Osteoblast (primary cell): ENCODE measurements at regions not wholly inside any gene's neighbourhood (a gene's known extent, or its start where the extent isn't known, plus 50 kb on each side); places are given as distances from the start of the nearest gene placed in this dataset.
"Not testable (repeated sequence)": the region's sequence is repeated elsewhere in the genome, so short reads cannot be mapped to it uniquely, and the experiment has no call there.

ENCODE experiments used
- DNase-seq: peaks from one replicate; pipeline ENCODE4 v3.0.0; 2011; ENCODE audit warnings: low spot score, mixed read lengths; ENCODE audit not compliant: insufficient read length; ENCODE audit errors: missing footprints
- H2AFZ ChIP-seq: 2 replicates; pipeline ENCODE4 v1.6.0; 2011; ENCODE audit warnings: mild to moderate bottlenecking, low read length
- H3K27ac ChIP-seq: 2 replicates; pipeline ENCODE4 v1.5.1; 2011; ENCODE audit warnings: mild to moderate bottlenecking, low read depth, low read length, moderate library complexity
- H3K27me3 ChIP-seq: 2 replicates; pipeline ENCODE4 v1.6.0; 2012; ENCODE audit warnings: mild to moderate bottlenecking, control low read depth, inconsistent platforms, low read length, moderate library complexity; ENCODE audit not compliant: insufficient read depth
- H3K36me3 ChIP-seq: 2 replicates; pipeline ENCODE4 v1.5.1; 2011; ENCODE audit warnings: mild to moderate bottlenecking, low read length, control low read depth, moderate library complexity; ENCODE audit not compliant: insufficient read depth
- H3K4me1 ChIP-seq: 2 replicates; pipeline ENCODE4 v1.5.1; 2011; ENCODE audit warnings: mild to moderate bottlenecking, low read length, control low read depth, moderate library complexity; ENCODE audit not compliant: insufficient read depth
- H3K4me2 ChIP-seq: 2 replicates; pipeline ENCODE4 v1.6.0; 2011; ENCODE audit warnings: mild to moderate bottlenecking, low read length; ENCODE audit not compliant: insufficient read depth
- H3K4me3 ChIP-seq: fragments of 200-600 bp; sonication (generic); 3 replicates; pipeline ENCODE4 v1.5.1; 2012; ENCODE audit warnings: mild to moderate bottlenecking, low read length, inconsistent platforms; ENCODE audit not compliant: insufficient read depth
- H3K79me2 ChIP-seq: 2 replicates; pipeline ENCODE4 v1.6.0; 2012; ENCODE audit warnings: mild to moderate bottlenecking, low read length, control low read depth, inconsistent platforms; ENCODE audit not compliant: insufficient read depth
- H3K9me3 ChIP-seq: 2 replicates; pipeline ENCODE4 v1.5.1; 2011; ENCODE audit warnings: low read depth, low read length, control low read depth
- H4K20me1 ChIP-seq: 2 replicates; pipeline ENCODE4 v1.6.0; 2012; ENCODE audit warnings: mild to moderate bottlenecking, low read length, control low read depth; ENCODE audit not compliant: insufficient read depth

- H3K4me2 ChIP-seq, H3K27ac ChIP-seq, H4K20me1 ChIP-seq, H3K27me3 ChIP-seq, DNase-seq, H3K79me2 ChIP-seq, H3K9me3 ChIP-seq, H3K36me3 ChIP-seq, H2AFZ ChIP-seq, H3K4me3 ChIP-seq, H3K4me1 ChIP-seq: not testable (repeated sequence)
Observed at GRCh38 chr1:149657750-149658149, 74.1 kb downstream of the PPIAL4C start.

- H3K4me1 ChIP-seq, H2AFZ ChIP-seq, H3K4me2 ChIP-seq, H3K36me3 ChIP-seq, H3K27ac ChIP-seq, H3K79me2 ChIP-seq, H4K20me1 ChIP-seq, H3K4me3 ChIP-seq, H3K9me3 ChIP-seq, H3K27me3 ChIP-seq, DNase-seq: not testable (repeated sequence)
Observed at GRCh38 chr1:149658175-149658574, 74.5 kb downstream of the PPIAL4C start.

DNA sequence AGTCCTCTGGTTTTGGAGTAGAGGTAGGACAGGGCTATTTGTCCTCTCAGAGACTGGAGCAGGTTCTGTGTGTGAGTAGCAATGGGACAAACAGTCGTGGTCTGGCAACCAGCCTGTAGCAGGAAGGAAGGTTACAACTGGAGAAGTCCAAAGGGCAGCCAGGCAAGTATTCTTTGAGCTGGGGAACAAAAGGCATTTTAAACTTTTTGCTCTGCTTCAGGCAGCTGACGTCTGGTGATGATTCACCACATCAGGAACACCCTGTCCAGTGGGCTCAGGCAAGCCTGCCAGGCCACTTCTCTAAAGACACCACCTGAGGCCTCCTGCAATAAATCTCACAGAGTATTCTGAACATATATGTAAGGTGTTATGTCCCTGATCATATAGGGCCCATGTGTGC, 81.0 kb downstream of the PPIAL4C start:
- not testable (repeated sequence) for H3K4me3 ChIP-seq, DNase-seq, H3K27me3 ChIP-seq, H3K79me2 ChIP-seq, H3K4me2 ChIP-seq, H3K9me3 ChIP-seq, H4K20me1 ChIP-seq, H3K4me1 ChIP-seq, H2AFZ ChIP-seq, H3K27ac ChIP-seq, H3K36me3 ChIP-seq

GRCh38 chr1:149665033-149665432, 81.4 kb downstream of the PPIAL4C start:
- H4K20me1 ChIP-seq = not testable (repeated sequence)

DNA sequence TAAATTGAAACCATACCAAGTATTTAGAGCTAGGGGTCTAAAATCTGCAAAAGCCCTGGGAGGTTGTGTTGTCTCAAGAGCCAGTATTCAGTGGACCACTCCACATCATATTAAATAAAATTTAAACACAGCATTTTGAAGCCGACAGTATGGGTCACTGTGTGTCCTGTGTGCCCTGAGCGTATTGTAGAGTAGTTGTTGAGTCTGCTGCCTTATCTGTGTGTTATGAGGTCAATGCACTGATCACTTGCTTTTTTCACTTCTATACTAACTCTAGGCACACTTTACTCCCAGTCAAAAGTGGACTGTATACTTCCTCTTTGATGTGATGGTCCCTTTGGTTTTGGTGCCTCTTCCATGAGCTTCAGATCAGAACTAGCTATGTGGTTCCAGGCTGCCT, 81.9 kb downstream of the PPIAL4C start:
- not testable (repeated sequence) for H3K4me1 ChIP-seq, H3K79me2 ChIP-seq, H4K20me1 ChIP-seq, H2AFZ ChIP-seq, H3K4me2 ChIP-seq, H3K27ac ChIP-seq, H3K36me3 ChIP-seq, H3K9me3 ChIP-seq, H3K4me3 ChIP-seq, H3K27me3 ChIP-seq, DNase-seq

More at GRCh38 chr1:149665033-149665432, 81.4 kb downstream of the PPIAL4C start:
- not testable (repeated sequence) for H3K36me3 ChIP-seq, H3K9me3 ChIP-seq, H3K4me3 ChIP-seq, DNase-seq, H3K27me3 ChIP-seq, H2AFZ ChIP-seq, H3K27ac ChIP-seq, H3K4me2 ChIP-seq, H3K4me1 ChIP-seq, H3K79me2 ChIP-seq

- H3K36me3 ChIP-seq, H4K20me1 ChIP-seq, H3K79me2 ChIP-seq, H3K9me3 ChIP-seq, H3K27ac ChIP-seq, H2AFZ ChIP-seq, H3K4me1 ChIP-seq, H3K27me3 ChIP-seq, DNase-seq, H3K4me2 ChIP-seq, H3K4me3 ChIP-seq: not testable (repeated sequence)
Observed at GRCh38 chr1:149673231-149673909, 89.7 kb downstream of the PPIAL4C start.

DNA sequence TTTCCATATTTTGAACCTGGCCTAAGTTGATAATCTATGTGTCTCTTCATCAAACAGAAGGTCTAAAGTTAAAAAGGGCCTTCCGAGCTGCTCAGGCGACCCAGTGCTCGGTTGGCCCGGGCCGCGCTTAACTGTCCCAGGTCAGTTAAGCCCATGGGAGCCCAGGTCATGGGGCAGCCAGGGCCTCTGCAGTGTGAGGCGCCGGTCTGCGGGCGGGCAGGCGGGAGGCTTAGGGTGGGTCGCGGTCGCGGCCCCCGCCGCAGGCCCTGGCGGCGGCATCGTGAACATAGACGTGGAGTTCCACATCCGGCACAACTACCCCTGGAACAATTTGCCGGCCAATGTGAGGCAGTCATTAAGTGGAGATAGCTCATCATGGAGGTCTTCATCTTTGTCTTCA, 91.3 kb downstream of the PPIAL4C start:
- DNase-seq, H3K4me1 ChIP-seq, H3K4me2 ChIP-seq, H2AFZ ChIP-seq, H3K27ac ChIP-seq, H3K27me3 ChIP-seq, H3K4me3 ChIP-seq, H4K20me1 ChIP-seq, H3K79me2 ChIP-seq, H3K36me3 ChIP-seq, H3K9me3 ChIP-seq: not testable (repeated sequence)

DNA sequence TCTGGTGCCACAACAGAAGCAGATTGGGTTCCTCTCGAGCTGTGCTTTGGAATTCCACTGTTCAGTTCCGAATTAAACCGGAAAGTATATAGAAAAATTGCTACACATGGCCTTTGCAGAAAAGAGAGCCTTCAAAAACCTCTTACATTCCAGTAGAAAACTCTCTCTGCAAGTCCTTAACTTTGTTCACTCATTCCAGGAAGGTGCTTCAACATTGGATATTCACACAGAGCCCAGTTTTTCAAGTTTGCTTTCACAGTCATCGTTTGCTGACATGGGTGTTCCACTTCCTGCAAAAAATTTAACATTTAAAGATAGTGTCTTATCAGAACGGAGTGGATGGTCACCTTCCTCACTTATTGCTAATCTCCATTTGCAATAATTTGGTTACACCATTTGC, 93.7 kb downstream of the PPIAL4C start:
- H3K9me3 ChIP-seq, H3K27me3 ChIP-seq, H3K4me3 ChIP-seq, H4K20me1 ChIP-seq, DNase-seq, H3K4me2 ChIP-seq, H3K4me1 ChIP-seq, H3K27ac ChIP-seq, H3K36me3 ChIP-seq, H2AFZ ChIP-seq, H3K79me2 ChIP-seq: not testable (repeated sequence)

DNA sequence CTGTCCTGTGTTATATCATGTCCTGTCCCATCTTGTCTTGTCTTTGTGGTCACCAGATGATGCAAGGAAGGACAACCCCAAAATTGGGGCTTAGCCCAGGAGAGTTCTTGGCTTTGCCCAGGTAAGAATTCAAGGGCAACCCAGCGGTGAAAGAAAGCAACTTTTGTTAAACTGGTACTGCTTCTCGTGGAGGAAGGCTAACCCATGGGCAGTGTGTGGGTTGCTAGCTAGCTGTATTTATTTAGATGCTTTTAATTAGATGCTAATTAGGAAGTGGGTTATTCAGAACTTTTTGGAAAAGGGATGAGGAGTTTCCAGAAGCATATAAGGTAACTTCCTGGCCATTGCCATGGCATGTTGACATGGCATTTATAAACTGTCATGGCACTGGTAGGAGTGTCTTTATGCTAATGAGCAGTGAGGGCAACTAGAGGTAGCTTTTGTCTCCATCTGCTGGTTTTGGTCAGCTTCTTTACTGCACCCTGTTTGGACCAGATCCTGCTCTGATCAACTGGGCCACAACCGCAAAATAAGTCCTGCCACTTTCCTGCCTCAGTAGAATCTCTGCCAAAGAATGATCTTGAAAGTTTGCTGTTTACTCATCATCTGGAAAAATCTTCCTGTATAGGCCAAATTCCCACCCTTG, 95.8 kb upstream of the FCGR1A start:
- not testable (repeated sequence) for H3K4me3 ChIP-seq, H3K27ac ChIP-seq, H3K79me2 ChIP-seq, H2AFZ ChIP-seq, H3K4me1 ChIP-seq, H3K27me3 ChIP-seq, H3K36me3 ChIP-seq, H3K9me3 ChIP-seq, H4K20me1 ChIP-seq, H3K4me2 ChIP-seq, DNase-seq
